Stimulated activated CD8-positive, alpha-beta memory T cell treated with anti-CD3 and anti-CD28 coated beads, Interleukin-4, amount 100 ng/mL, for 4 hours (primary cell): ENCODE measurements at regions not wholly inside any gene's neighbourhood (a gene's known extent, or its start where the extent isn't known, plus 50 kb on each side); places are given as distances from the start of the nearest gene placed in this dataset.
"Not testable (repeated sequence)": the region's sequence is repeated elsewhere in the genome, so short reads cannot be mapped to it uniquely, and the experiment has no call there.

Experiments
- DNase-seq, 2 donors: peaks; one replicate each; pipeline ENCODE4 v3.0.0-alpha.2; 2020; ENCODE audit warnings: low read depth in 2 of 2, low spot score in 1 of 2

DNA sequence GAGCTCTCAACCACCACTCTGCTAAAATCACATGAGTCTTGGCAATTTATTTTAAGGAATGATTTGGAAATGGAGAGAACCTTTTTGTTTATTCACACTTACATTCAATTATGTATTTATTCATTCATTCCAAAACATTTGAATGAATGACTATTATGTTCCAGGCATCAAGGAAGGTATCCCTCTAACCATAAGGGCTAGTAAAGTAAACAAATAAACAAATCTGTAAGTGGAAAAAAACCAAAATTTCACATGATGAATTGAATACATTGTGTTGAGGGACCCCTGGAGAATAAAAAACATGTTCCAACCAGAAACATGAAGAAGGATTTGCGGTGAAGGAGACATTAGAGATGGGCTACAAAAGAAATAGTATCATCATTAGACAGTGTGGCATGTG lies 677.8 kb downstream of the TOX3 start:
- no peak for DNase-seq

DNA sequence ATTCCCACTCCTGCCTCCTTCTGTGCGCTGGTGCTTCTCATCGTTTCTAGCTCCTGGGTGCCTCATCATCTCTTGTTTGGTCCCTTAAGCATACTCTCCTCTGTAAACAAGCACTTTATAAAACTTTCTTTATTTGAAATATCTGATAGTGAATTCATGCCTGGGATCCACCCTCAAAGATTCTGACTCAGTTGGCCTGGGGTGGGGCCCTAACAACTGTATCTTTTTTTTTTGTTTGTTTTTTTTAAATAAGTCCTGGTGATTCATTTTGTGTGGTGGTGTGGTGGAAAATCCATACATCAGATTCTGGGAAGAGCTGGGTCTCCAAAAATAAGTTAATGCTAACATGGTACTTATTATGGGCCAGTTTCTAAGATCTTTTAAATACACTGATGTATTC lies 678.3 kb downstream of the TOX3 start:
- no peak for DNase-seq

DNA sequence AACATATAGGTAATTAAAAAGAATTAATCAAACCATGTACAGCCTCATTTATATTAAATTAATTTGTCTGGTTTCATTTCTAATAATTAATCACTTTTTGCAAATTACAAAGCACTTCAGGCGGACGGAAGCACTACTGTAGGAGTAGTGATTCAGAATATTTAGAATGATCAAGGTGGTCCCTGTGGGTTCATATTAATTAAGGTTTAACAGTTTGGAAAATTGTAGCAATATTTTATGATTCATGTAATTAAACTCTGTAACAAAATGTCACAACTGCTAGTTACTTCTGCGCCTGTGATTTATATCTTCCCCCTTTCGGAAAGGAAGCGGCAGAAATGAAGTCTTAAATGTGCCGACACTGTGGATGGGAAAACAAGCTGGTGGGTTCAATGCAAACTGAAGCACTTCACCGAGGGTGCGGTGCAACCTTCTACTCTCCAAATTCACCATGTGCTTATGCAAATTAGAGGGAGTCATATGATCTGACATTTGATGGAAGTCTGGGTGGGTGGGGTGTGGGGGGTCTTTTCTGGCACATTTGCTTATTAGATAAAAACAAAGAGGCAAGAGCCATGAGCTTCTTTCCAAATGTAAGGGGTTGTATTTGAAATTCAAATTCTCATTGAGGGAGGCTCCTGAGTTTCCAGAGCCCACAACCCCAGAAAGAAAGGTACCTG lies 679.4 kb downstream of the TOX3 start:
- DNase-seq, result no peak

DNA sequence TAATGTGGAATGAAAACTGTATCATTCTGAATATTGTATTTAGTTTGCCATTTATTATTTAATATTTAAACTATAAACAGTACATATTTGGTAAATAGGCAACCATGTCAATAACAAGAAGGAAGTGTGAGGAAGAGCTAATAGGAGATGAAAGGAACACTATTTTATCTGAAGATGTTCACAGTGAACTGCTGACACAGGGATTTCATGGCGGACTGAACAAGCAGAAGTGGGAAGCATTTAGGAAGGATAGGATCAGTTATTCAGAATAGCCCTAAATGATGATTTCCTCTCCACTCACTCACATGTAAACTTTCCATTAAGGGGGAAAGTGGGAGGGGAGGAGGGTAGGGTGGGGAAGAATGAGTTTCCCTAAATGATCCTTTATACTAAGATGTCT lies 682.4 kb downstream of the TOX3 start:
- no peak for DNase-seq

DNA sequence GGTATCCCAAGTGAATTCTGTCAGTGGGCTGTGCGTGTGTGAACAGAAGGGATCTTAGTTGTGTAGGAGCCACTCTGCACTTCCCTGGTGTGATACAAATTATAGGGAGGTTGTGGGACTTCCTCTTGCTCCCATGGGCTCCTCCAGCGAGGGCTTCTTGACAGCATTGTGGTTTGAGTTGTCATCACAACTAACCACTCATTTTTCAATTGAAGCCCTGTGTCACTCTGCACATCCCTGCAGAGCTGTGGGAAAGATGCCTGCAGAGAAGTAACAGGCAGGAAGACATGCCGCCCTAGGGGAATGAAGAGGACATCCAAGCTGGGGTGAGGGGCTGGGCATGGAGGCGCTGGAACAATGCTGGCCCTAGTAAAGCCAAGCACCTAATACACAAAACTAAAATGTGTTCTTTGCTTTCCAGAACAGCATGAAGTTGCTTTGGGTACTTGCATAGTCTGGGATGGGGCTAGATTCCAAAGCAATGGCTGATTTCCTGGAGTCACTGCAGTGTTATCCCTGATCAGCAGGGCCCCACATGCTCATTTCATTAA lies 692.5 kb downstream of the TOX3 start:
- DNase-seq, result no peak

DNA sequence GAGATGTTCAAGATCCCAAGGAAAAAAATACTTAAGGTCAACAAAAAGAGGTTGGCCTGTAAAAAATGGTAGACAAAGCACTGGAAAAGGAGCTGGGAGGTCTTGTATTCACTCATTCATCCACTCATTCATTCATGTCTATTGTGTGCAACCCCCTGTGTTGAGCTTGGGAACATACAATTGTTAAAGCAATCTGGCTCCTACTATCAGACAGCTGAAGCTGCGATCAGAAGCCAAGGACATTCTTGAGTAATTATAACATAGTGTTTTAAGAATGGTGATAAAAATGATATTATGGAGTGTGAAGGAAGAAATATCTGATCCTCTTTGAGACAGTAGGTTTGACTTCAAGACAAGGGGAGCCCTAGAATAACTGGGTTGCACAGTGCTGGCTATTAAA lies 693.4 kb downstream of the TOX3 start:
- DNase-seq, result no peak

DNA sequence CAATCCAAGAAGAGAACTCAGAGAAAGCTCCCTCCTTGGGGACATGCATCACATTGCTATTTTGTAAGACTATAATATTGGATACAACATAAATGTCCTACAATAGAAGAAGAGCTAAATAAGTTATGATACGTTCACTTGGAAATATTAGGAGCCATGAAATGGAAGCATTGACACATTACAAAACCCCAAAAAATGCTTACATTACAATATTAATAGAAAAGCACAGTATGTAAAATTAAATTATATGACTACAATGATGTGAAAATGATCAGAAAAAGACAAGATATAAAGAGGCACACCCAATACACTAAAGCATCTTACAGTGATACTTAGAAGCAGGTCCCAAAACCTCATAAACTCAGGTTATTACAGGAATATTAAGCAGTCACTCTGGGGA lies 694.1 kb downstream of the TOX3 start:
- DNase-seq, result no peak

DNA sequence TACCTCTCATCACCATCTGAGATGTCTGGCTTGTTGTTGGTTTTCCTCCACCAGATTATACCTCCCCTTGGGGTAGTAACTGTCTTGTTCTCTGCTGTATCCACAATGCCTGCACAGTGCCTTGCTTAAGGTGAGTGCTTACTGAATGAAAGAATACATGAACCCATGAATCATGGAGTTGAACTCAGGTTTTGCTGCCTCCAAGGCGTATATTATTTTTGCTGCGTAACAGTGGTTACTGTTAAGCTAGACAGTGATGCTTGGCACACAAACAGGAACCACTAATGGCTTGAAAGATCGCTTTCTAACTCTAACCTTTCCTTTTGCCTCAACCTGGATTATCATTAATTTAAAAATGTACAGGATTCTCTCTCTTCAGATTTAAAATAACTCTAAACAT lies 695.8 kb downstream of the TOX3 start:
- DNase-seq, result no peak

DNA sequence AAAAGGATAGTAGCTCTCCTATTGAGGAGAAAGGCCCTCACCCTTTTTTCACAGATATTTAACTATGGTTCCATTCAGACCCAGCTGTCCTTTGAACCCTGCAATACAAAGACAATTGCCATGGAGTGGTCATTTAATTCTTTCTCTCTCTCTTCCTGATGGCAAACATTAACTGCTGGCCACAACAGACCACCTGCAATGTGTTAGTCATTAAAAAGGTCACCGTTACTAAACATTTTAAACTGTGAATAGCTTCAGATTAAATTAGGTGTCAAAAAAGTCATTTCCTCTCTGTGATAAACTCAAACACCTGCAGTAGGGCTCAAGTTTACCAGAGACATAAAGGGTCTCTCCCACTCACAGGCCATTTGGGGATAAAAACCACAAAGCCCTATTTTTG lies 697.2 kb downstream of the TOX3 start:
- no peak for DNase-seq

DNA sequence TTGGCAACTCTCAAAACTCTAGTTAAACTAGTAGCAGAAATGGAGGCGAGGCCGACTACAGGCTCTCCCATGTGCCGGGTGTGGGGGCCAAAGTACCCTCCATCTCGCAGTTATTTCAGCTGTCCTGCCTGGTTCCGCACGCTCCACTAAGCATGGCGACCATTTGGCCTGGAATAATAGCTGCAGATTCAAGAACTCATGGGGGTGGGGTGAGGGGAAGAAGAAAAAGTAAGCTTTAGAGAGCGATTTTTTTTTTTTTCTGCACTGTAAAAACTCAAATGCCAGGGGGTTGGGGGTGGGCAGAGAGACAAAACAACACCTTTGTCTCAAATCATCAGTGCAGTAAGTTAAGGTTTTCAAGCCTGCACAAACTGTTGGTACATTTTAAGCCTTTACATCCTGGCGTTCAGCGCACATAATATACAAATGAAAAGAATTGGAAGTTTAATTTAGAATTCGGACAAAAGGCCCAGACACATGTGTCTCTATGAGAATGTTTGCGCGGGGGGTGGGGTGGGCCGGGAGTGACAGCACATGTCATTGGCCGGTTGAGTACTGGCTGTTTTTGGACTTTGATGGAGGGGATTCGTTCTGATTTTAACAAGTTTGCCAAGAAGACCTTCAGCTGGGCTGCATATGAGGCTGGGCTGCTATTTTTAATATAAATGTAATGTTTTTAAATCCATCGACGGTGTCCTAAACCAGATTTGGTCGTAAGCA lies 694.7 kb upstream of the SALL1 start:
- no peak for DNase-seq

DNA sequence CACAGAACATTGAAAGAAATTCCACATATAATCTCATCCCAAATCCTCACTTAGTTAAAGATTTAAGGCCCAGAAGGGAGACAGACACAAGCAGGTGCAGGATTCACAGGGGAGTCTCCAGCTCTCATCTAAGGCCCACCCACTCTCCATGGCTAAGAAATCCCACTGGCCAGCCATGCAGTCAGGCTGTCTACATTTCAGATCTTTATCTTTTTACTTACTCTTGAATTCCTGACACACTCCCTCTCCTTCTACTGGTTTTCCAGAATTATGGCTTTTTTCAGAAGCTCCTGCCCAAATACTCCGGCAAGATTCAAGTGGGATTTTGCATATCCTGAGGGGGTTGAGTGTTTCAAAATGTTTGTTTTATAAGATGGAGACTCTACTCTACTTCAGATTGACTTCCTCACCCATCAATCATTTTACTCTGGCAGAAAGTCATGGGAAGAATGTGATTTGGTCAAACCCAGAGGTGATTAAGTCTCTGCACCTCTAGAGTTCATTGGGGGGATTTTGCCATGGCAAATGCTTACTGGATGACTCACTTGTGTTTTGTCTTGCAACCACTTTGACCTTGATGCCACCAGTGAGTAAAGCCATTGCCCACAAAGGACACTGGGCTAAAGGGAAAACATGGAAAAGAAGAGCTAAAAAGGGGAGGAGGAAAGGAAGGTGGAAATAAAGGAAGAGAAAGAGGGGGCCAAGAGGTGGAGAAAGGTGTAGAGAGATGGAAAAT lies 688.8 kb upstream of the SALL1 start:
- DNase-seq, result no peak

DNA sequence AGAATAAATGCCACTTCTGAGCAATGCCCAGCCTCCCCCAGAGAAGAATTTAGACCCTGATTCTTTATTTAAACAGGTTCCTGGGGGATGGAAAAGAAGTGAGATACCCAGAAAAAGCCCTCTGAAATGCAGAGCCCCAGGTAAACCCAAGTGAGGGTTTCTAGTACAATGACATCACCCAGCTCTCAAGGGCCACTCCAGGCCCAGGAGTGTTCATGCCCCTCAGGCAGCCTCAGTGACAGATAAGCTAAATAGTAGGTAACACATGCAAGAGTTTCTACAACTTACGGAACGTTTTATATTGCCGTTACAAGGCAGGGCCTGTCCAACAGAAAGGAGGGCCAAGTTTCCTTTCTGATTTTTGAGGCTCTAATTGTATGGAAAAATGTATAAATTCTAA lies 683.7 kb upstream of the SALL1 start:
- DNase-seq, result no peak

DNA sequence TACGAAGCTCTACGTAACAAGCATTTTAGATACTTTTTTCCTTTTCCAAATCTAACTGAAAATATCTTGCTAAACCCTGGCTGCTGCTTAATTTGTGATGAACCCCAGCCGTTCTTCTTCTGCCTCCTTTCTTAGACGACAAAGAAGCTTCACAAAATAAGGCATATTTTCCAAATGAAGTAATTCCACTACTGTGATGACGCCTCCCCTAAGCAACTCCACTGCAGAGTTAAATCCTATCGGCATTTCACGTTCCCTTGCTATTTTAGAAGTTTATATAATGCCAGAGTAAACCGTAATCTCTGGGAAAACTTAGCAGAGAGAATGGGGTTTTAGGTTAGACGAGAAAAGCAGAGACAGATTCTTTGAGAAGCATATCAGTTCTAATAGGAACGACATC lies 683.1 kb upstream of the SALL1 start:
- DNase-seq, result no peak

DNA sequence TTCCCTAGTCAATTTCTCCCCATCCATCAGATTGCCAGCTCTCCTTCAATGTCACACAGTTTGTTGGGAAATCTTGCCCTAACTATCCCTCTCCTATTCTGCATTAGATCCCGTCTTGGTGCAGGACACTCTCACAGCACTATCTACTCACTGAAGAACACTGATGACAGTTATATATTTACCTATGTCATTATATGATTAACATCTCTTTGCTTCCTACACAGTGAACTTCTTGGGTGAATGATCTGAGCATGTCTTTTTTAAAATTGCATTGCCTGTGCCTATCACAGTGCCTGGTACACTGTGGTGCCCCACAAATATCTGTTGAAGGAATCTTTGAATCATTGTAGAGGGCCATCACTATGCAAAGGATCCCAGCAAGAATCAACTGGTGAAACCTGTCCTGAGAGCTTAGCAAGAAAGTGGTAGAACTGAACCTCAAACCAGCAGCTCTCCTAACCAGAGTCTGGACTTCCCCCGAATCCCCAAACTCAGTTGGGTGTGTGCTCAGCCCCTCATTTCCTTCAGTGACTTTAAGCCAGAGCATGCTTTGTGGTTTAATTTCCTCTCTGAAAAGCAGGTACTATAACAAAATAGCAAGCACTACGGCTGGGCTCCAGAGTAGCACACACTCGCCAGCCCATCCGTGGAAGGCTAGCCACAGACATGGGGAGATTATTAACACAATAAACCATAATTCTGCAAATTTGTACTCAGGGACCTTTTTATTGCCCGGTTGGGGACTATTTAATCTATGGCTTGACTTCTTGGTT lies 680.7 kb upstream of the SALL1 start:
- no peak for DNase-seq

DNA sequence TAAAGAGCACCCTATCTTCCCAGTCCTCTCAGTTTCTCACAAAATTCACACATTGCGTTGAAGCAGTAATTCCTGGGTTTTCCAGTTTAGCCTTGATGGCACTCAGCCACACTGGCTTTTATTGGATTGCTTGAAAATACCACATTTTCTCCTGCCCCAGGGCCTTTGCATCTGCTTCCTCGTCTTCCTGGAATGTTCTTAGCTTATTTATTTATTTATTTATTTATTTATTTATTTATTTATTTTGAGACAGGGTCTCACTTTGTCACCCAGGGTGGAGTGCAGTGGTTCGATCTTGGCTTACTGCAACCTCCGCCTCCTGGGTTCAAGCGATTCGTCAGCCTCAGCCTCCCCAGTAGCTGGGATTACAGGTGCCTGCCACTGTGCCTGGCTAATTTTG lies 680.0 kb upstream of the SALL1 start:
- not testable (repeated sequence) for DNase-seq

DNA sequence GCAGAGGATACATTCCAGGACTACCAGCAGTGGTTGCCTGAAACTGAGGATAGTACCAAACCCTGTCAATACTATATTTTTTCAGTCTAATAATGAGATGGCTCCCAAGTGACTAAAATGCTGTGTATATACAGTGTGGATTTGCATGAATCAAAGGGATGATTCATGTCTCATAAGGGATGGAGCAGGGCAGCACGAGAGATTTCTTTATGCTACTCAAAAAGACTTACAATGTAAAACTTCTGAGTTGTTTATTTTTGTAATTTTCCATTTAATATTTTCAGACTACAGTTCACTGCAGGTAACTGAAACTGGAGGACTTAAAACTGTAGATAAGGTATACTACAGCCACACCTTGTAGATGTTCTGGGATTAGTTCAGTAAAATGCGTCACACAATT lies 674.7 kb upstream of the SALL1 start:
- DNase-seq, result no peak

DNA sequence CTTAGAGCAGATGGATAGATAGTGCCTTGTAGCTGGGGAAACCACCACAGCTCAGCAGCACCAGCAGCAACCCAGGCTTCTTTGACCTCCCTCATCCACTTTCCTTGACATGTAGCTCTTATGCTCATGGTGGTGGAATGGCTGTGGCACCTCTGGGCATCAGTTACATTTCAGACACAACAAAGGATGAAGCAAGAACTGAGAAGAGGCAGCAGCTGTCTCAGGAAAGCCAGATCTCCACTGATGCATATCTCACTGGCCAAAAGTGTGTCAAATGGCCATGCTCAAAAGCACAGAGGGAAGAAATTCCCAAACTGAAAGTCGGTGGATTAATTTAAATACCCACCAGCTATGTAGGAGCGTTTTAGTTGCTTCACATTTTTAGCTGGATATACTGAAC lies 671.4 kb upstream of the SALL1 start:
- DNase-seq, result no peak

DNA sequence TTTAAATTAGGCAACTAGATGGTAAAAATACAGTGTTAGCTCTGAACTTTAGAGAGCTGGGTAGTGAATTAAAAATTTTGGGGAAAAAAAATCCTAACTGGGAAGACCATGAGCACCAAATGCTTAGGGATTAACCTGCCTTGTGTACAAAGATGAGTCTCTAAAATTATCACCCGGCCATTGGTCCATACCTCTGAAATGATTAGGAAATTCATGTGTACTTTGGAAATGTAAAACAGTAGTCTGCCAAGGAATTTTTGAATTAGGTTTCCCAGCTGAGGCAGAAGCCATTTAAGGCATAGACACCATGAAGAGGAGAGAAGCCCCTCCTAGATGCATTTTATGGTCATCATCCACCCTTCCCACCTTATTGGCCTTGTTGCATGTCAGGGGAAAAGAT lies 670.5 kb upstream of the SALL1 start:
- no peak for DNase-seq

DNA sequence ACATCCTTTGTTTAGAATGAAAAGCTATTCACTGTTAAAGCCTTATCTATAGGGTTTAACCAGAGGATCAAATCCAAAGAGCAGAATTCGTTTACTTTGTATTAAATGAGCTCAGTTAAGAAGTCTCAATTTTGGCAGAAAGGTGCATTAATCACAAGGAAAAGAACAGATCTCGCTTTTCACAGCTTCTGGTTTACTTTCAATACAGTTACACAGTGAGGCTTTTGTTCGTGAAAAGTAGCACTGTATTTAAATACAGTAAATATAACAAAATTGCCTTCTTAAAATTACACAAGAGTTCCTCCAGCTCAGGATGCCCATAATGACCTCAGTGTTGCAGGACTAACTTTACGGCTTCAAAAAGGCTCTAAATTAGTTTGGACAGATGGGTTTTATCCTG lies 669.1 kb upstream of the SALL1 start:
- no peak for DNase-seq

DNA sequence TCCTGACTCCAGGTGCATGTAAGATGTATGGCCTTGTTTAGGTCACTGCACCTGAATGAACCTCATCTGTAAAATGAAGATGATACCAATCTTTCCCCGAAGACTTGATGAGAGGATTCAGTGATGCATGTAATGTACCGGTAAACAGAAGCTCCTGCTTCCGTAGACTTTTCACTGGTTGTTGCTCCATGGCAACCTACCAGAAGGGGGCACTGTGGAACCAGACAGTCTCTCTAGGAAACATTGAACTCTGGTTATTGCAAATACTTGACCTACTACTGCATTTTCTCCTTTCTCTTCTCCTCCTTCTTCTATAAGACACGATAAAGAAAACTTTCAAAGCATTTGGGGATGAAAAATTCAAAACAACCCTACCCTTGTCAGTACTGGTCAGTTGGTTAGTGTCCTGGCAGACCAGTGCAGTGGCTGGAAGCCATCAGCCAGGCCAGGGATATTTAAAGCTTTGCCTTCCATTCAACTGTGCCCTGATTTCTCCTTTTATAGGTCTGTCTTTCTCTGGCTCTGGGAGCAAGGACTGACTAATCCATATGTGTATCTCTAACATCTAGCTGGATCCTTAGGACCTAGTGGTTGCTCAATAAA lies 667.4 kb upstream of the SALL1 start:
- no peak for DNase-seq

DNA sequence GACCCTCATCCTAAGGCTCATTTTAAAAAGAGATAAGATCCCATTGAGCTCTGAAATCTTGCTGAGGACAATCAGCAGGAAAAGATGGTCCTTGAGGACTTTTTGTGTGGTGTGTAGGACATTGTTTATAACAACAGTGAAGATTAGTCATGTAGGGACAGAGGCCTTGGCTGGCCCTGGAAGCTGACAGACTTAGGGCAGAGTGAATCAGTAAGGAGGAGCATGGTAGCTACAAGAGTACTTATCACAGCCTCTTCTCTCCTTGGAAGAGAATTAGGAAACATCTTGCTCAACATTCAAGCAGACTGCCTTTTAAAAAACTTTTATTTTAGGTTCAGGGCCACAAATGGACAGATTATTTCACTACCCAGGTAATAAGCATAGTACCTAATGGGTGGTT lies 665.9 kb upstream of the SALL1 start:
- no peak for DNase-seq
